ENCODE measurements at regions not wholly inside any gene's neighbourhood (a gene's known extent, or its start where the extent isn't known, plus 50 kb on each side); places are given as distances from the start of the nearest gene placed in this dataset.

DNA sequence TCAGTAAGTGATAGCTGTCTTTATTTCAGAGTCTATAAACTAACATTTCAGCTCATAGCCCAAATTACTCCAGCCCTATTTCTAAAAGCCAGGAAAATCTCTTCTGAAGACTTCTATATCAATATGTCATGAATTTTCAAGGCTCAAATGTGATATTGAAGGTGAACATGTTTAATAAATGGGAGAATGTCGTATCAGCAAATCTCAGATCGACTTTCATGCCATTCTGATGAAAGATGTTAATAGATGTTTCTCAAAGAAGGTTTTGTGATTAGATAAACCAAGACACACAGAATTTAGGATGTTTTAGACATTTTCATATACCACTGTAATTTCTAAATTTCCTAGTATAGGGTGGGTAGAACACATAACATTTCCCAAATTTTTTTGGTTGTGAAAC is 380.6 kb downstream of the ARL4A start:
- Mint-ChIP-seq H3K4me3 (no peak overlapping the region), H3K27me3 (ENCODE audit: low read depth) (no peaks in the 10 kb centered on the region), H3K27ac (no peak overlapping the region), H3K36me3 (ENCODE audit: low read depth) (no peaks in the 10 kb centered on the region), H3K9me3 (no peaks in the 10 kb centered on the region), H3K4me1 (peaks cover 5% of the 10 kb centered on the region)
- TF ChIP-seq, protein P1, sequence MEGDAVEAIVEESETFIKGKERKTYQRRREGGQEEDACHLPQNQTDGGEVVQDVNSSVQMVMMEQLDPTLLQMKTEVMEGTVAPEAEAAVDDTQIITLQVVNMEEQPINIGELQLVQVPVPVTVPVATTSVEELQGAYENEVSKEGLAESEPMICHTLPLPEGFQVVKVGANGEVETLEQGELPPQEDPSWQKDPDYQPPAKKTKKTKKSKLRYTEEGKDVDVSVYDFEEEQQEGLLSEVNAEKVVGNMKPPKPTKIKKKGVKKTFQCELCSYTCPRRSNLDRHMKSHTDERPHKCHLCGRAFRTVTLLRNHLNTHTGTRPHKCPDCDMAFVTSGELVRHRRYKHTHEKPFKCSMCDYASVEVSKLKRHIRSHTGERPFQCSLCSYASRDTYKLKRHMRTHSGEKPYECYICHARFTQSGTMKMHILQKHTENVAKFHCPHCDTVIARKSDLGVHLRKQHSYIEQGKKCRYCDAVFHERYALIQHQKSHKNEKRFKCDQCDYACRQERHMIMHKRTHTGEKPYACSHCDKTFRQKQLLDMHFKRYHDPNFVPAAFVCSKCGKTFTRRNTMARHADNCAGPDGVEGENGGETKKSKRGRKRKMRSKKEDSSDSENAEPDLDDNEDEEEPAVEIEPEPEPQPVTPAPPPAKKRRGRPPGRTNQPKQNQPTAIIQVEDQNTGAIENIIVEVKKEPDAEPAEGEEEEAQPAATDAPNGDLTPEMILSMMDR (IDR thresholded peaks at IDR 0.05; ENCODE audit: unreplicated experiment in 3 of 3) = no peak

DNA sequence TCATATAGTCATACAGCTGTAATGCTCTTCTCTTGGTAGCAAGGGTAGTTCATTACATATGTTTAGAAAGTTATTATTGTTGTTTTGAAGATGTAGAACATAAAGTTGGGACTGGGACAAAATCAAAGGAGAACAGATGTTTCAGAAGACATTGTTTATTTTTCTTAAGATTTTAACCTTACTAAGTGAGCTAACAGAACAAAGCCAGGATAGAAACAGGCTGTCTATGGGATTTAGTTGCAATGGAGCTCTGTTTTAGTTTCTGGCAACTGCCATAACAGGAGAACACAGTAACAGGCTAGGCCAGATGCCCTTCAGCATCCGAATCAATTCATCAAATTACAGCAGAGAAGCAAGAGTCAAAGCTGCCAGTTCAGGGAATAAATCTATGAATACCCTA is 382.4 kb downstream of the ARL4A start:
- Mint-ChIP-seq H3K9me3 (no peaks in the 10 kb centered on the region), H3K4me1 (peaks cover 5% of the 10 kb centered on the region), H3K27me3 (ENCODE audit: low read depth) (no peaks in the 10 kb centered on the region), H3K36me3 (ENCODE audit: low read depth) (no peaks in the 10 kb centered on the region), H3K27ac (peak overlapping the region in 1 of 3 experiments; percentile 20), H3K4me3 (no peak overlapping the region)
- TF ChIP-seq, protein P1 (IDR thresholded peaks at IDR 0.05; ENCODE audit: unreplicated experiment in 3 of 3) = no peak

DNA sequence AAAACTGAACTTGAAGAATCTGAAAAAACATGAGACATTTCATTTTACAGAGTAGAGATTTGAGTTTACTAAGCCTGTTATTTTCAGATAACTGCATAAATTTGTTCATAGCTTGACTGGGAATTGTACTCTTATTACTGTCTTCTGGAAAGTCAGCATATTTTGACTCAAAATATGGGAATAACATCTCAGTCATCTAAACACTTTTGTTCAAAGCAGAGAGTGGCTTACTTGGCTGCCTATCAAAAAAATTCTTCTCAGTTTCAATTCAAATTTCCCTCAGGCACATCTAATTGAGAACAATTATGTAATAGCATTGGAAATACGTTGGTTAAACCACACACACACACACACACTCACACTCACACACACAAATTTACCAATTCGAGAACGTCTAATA is 384.6 kb downstream of the ARL4A start:
- Mint-ChIP-seq H3K27ac (peak overlapping the region in 1 of 3 experiments; percentile 22), H3K27me3 (ENCODE audit: low read depth) (no peaks in the 10 kb centered on the region), H3K36me3 (ENCODE audit: low read depth) (no peaks in the 10 kb centered on the region), H3K4me3 (no peak overlapping the region), H3K4me1 (peaks cover 5% of the 10 kb centered on the region), H3K9me3 (no peaks in the 10 kb centered on the region)
- TF ChIP-seq, protein P1 (IDR thresholded peaks at IDR 0.05; ENCODE audit: unreplicated experiment in 3 of 3) = no peak

DNA sequence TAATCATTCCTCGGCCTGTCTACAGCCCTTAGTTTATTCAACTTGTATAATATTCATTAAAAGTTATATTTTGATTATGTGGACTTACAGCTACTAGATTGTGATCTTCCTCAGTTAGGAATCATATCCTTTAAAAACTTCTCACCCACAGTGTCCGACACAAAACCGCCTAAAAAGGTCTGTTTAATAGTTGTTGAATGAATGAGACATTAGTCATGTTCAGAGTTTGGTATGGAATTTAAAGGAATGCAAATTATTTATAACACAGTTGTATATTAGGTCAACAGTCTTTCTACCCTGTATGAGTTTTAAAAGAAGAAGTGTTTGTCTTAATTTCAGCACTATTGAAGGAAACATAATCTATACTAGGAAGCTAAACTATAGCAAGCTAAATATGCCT is 390.0 kb downstream of the ARL4A start:
- Mint-ChIP-seq H3K4me1 (no peaks in the 10 kb centered on the region), H3K27me3 (ENCODE audit: low read depth) (no peaks in the 10 kb centered on the region), H3K27ac (no peak overlapping the region), H3K4me3 (no peak overlapping the region), H3K9me3 (no peaks in the 10 kb centered on the region), H3K36me3 (ENCODE audit: low read depth) (no peaks in the 10 kb centered on the region)
- TF ChIP-seq, protein P1 (IDR thresholded peaks at IDR 0.05; ENCODE audit: unreplicated experiment in 3 of 3) = no peak

DNA sequence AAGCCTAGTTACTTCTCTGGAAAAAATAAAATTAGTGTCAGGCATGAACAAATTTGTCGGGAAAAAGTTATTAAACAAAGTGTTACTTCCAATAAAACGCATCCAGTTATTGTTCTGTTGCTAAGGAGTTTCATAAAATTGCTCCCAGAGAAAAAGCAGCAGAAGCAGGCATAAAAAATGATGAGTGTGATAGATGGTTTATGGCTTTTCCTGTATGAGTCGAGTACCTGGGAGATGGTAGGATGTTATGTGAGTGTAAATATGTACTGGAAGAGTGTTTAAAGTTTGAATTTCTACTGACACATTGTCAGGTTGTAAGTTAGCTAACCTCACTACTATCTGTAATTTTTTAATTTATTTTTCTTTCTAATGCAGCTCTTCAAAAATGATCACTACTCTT is 390.7 kb downstream of the ARL4A start:
- TF ChIP-seq, protein P1 (IDR thresholded peaks at IDR 0.05; ENCODE audit: unreplicated experiment in 3 of 3) = no peak
- no peaks in the 10 kb centered on the region for H3K9me3 Mint-ChIP-seq
- H3K36me3 Mint-ChIP-seq (ENCODE audit: low read depth) = no peaks in the 10 kb centered on the region
- H3K27me3 Mint-ChIP-seq (ENCODE audit: low read depth) = no peaks in the 10 kb centered on the region
- no peaks in the 10 kb centered on the region for H3K4me1 Mint-ChIP-seq
- no peak overlapping the region for H3K4me3 Mint-ChIP-seq
- no peak overlapping the region for H3K27ac Mint-ChIP-seq

DNA sequence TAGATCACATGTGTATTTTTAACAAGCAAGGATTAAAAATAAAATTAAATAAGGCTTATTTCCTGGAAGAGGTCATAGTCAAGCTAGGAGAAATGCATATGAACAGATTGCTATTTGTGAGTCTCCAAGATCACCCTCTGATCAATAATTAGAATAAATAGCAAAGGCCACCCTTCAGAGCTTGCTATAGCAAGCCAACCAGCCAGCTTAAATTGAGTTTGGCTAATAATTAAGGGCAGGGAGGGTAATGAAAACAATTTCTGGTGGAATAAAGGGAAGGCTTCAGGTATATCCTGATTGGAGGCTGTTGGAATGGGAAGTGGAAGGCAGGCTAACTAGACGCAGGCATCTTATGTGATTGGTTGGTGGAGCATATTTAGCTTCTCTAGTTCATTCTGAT is 403.5 kb downstream of the ARL4A start:
- Mint-ChIP-seq H3K9me3 (peaks cover 9% of the 10 kb centered on the region), H3K4me1 (peaks cover 8% of the 10 kb centered on the region), H3K36me3 (ENCODE audit: low read depth) (no peaks in the 10 kb centered on the region), H3K27me3 (ENCODE audit: low read depth) (no peaks in the 10 kb centered on the region), H3K4me3 (no peak overlapping the region), H3K27ac (no peak overlapping the region)
- TF ChIP-seq, protein P1 (IDR thresholded peaks at IDR 0.05; ENCODE audit: unreplicated experiment in 3 of 3) = no peak
